C1 segment of cervical spinal cord (tissue), 14 donors: ENCODE measurements at regions not wholly inside any gene's neighbourhood (a gene's known extent, or its start where the extent isn't known, plus 50 kb on each side); places are given as distances from the start of the nearest gene placed in this dataset.
A peak's percentile ranks its signal among the peaks of the same experiment; 100 is the strongest.

ENCODE experiments used
- DNase-seq, 14 donors: peaks; one replicate each; lab custom pipeline; 2025; lab: John Stamatoyannopoulos, UW

GRCh38 chr9:18146329-18146728 lies 327.6 kb upstream of the ADAMTSL1 start:
- no peak for DNase-seq

- DNase-seq: no peak
Measured at GRCh38 chr9:18149471-18150011, 324.4 kb upstream of the ADAMTSL1 start.

GRCh38 chr9:18154661-18155060 lies 319.3 kb upstream of the ADAMTSL1 start:
- no peak for DNase-seq

- no peak for DNase-seq
Measured at GRCh38 chr9:18159254-18159653, 314.7 kb upstream of the ADAMTSL1 start.

GRCh38 chr9:18163146-18163545 lies 310.8 kb upstream of the ADAMTSL1 start:
- DNase-seq: no peak

- DNase-seq: no peak
Measured at GRCh38 chr9:18167733-18168132, 306.2 kb upstream of the ADAMTSL1 start.

- no peak for DNase-seq
Measured at GRCh38 chr9:18173923-18174322, 300.0 kb upstream of the ADAMTSL1 start.

- no peak for DNase-seq
Measured at GRCh38 chr9:18182636-18183035, 291.3 kb upstream of the ADAMTSL1 start.

- DNase-seq: no peak
Measured at GRCh38 chr9:18183974-18184373, 290.0 kb upstream of the ADAMTSL1 start.

- no peak for DNase-seq
Measured at GRCh38 chr9:18184401-18184800, 289.6 kb upstream of the ADAMTSL1 start.

GRCh38 chr9:18185196-18185595 lies 288.8 kb upstream of the ADAMTSL1 start:
- no peak for DNase-seq

GRCh38 chr9:18188971-18189370 lies 285.0 kb upstream of the ADAMTSL1 start:
- no peak for DNase-seq

- DNase-seq: no peak
Measured at GRCh38 chr9:18189871-18190670, 283.9 kb upstream of the ADAMTSL1 start.

GRCh38 chr9:18190671-18191374 lies 283.1 kb upstream of the ADAMTSL1 start:
- DNase-seq: no peak

GRCh38 chr9:18194316-18194715 lies 279.6 kb upstream of the ADAMTSL1 start:
- no peak for DNase-seq

- no peak for DNase-seq
Measured at GRCh38 chr9:18195223-18195622, 278.7 kb upstream of the ADAMTSL1 start.

GRCh38 chr9:18202924-18203323 lies 271.0 kb upstream of the ADAMTSL1 start:
- DNase-seq: no peak

- no peak for DNase-seq
Measured at GRCh38 chr9:18207735-18208134, 266.2 kb upstream of the ADAMTSL1 start.

- no peak for DNase-seq
Measured at GRCh38 chr9:18208166-18209059, 265.5 kb upstream of the ADAMTSL1 start.

GRCh38 chr9:18215626-18216025 lies 258.3 kb upstream of the ADAMTSL1 start:
- peak in 1 of 14 donors; percentile 41 for DNase-seq

- DNase-seq: peak in 1 of 14 donors; percentile 76
Measured at GRCh38 chr9:18216376-18216775, 257.6 kb upstream of the ADAMTSL1 start.

- no peak for DNase-seq
Measured at GRCh38 chr9:18228101-18228500, 245.9 kb upstream of the ADAMTSL1 start.
